HL-60 (cell line): ENCODE measurements at regions not wholly inside any gene's neighbourhood (a gene's known extent, or its start where the extent isn't known, plus 50 kb on each side); places are given as distances from the start of the nearest gene placed in this dataset.

Experiments
- DNase-seq, 2 experiments: peaks; one replicate each; pipeline ENCODE4 v3.0.0-alpha.2; 2010 to 2020; ENCODE audit warnings: low read depth in 1 of 2, low spot score in 1 of 2
- H3K27ac ChIP-seq: fragments of 250-450 bp; sonication (Bioruptor Pico); replicated peaks from 2 replicates; pipeline ENCODE4 v1.5.1; 2020; ENCODE audit warnings: mild to moderate bottlenecking, moderate library complexity
- H3K27me3 ChIP-seq: fragments of 250-450 bp; sonication (Bioruptor Pico); 2 replicates; pipeline ENCODE4 v1.5.1; 2021; ENCODE audit warnings: mild to moderate bottlenecking, moderate library complexity; ENCODE audit not compliant: insufficient read depth, poor library complexity, severe bottlenecking
- H3K4me3 ChIP-seq: replicated peaks from 2 replicates; pipeline ENCODE4 v1.5.1; 2011; ENCODE audit warnings: mild to moderate bottlenecking, control low read depth, low read length; ENCODE audit not compliant: insufficient read depth
- CTCF ChIP-seq: IDR thresholded peaks from one replicate; pipeline ENCODE4 v1.5.1; 2011; ENCODE audit warnings: low read length, control low read depth, inconsistent platforms; ENCODE audit not compliant: insufficient read depth
- GABPA ChIP-seq: IDR thresholded peaks from 2 replicates; pipeline ENCODE4 v1.6.1; 2012; ENCODE audit warnings: low read depth
- POLR2AphosphoS5 ChIP-seq: IDR thresholded peaks from 2 replicates; pipeline ENCODE4 v1.6.1; 2012; ENCODE audit warnings: low read depth
- SPI1 ChIP-seq: IDR thresholded peaks from 2 replicates; pipeline ENCODE4 v1.6.1; 2012; ENCODE audit warnings: low read depth, mild to moderate bottlenecking, borderline replicate concordance
- TF ChIP-seq, protein P1 (sequence below): IDR thresholded peaks from 2 replicates; pipeline ENCODE4 v1.6.1; 2012; ENCODE audit warnings: low read depth; ENCODE audit not compliant: insufficient replicate concordance

DNA sequence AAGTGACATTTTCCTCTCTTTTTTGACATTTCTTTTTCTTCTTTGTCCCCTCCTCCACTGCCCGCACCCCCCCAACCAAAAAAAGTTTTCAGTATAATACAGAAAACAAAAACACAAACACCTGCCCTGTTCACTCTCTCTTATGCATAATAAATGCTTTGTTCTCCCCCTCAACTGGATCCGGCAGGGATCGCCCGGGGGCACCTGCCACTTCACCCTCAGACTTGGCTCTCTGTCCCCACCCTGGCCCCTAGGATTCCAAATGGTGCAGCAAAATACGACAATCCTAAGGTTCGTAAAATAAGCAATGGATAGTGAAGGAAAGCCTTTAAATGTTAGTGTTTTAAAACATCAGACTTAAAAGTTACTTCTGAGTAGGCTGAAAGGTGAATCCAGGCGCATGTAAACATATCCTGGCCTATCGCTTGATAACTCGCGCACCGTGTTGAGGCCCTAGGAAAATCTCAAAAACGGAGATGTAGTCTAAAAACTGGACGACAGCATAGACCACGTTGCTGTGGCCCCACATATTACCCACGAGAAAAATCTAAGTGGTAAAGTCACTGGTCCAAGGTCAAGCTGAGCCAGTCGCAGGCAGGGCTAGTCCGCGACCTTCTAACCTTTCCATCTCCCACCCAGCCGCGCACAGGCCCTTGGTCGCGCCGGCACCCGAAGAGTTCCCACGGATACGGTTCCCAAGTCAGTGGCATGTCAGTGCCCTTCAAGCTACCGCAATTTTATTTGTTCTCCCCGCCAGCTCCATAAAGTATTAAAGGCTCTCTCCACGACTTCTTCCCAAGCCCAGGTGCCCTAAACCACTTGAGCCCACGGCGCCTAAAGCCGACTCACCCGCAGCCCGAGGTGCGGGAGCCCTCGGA, 130.8 kb downstream of the OGFRL1 start:
- peaks cover 45% of the 10 kb centered on the region for H3K27me3 ChIP-seq
- no peak for DNase-seq
- no peak overlapping the region for H3K4me3 ChIP-seq
- TF ChIP-seq CTCF = no peak
- no peak for TF ChIP-seq POLR2AphosphoS5
- TF ChIP-seq SPI1 = no peak
- no peak for TF ChIP-seq GABPA
- TF ChIP-seq, protein P1, sequence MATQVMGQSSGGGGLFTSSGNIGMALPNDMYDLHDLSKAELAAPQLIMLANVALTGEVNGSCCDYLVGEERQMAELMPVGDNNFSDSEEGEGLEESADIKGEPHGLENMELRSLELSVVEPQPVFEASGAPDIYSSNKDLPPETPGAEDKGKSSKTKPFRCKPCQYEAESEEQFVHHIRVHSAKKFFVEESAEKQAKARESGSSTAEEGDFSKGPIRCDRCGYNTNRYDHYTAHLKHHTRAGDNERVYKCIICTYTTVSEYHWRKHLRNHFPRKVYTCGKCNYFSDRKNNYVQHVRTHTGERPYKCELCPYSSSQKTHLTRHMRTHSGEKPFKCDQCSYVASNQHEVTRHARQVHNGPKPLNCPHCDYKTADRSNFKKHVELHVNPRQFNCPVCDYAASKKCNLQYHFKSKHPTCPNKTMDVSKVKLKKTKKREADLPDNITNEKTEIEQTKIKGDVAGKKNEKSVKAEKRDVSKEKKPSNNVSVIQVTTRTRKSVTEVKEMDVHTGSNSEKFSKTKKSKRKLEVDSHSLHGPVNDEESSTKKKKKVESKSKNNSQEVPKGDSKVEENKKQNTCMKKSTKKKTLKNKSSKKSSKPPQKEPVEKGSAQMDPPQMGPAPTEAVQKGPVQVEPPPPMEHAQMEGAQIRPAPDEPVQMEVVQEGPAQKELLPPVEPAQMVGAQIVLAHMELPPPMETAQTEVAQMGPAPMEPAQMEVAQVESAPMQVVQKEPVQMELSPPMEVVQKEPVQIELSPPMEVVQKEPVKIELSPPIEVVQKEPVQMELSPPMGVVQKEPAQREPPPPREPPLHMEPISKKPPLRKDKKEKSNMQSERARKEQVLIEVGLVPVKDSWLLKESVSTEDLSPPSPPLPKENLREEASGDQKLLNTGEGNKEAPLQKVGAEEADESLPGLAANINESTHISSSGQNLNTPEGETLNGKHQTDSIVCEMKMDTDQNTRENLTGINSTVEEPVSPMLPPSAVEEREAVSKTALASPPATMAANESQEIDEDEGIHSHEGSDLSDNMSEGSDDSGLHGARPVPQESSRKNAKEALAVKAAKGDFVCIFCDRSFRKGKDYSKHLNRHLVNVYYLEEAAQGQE = no peak
- H3K27ac ChIP-seq = no peak overlapping the region

- DNase-seq = no peak
- H3K27me3 ChIP-seq = peaks cover 45% of the 10 kb centered on the region
- H3K27ac ChIP-seq = no peak overlapping the region
- TF ChIP-seq GABPA = no peak
- TF ChIP-seq POLR2AphosphoS5 = no peak
- no peak for TF ChIP-seq SPI1
- TF ChIP-seq CTCF = no peak
- TF ChIP-seq, protein P1 = no peak
- H3K4me3 ChIP-seq = peak overlapping the region; percentile 4; the same call in 1 of the 2 replicates
These were observed 131.6 kb downstream of the OGFRL1 start for GRCh38 chr6:71420095-71420692.

DNA sequence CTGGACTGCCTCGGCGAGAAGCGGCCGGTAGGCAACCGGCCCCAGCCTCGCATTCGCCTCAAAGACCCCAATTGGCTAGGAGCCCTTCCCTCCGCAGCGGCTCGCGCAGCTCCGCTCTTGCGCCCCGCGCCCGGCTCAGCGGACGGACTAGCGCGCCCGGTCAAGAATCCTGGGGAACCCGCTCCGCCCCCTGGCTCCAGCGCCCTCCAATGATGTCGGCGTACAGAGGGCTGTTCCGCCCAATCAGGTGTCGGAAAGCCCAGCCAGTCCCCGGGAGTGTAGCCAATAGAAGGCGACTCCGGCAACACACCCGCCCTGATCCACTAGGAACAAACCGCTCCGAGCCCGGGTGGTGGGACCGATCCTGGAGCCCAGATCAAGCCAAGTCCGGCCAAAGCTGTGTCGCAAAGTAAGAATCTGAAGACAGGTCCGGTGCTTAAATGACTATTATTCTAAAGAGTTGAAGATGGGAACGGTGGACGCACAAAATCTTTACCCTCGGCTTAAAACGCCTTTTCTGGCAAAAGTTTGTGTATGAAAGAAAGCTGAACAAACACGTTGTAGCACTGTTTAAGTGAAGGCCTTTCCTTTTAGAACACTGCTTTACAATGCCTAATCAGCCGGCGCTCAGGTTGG, 132.2 kb downstream of the OGFRL1 start:
- no peak overlapping the region; the same call in 1 of the 2 replicates for H3K4me3 ChIP-seq
- DNase-seq = no peak

More for the DNA sequence above, 132.2 kb downstream of the OGFRL1 start:
- H3K27ac ChIP-seq = no peak overlapping the region
- H3K27me3 ChIP-seq = peaks cover 45% of the 10 kb centered on the region
- TF ChIP-seq, protein P1 = no peak
- no peak for TF ChIP-seq GABPA
- no peak for TF ChIP-seq CTCF
- TF ChIP-seq SPI1 = no peak
- no peak for TF ChIP-seq POLR2AphosphoS5
